ENCODE measurements at regions not wholly inside any gene's neighbourhood (a gene's known extent, or its start where the extent isn't known, plus 50 kb on each side); places are given as distances from the start of the nearest gene placed in this dataset.
"Not testable (repeated sequence)": the region's sequence is repeated elsewhere in the genome, so short reads cannot be mapped to it uniquely, and the experiment has no call there.

GRCh38 chr2:226283796-226284195 is 515.8 kb downstream of the IRS1 start:
- no peaks in the 10 kb centered on the region for H3K27me3 ChIP-seq (ENCODE audit: control insufficient read depth, insufficient read depth, low read length)
- no peaks in the 10 kb centered on the region for H3K36me3 ChIP-seq (ENCODE audit: control insufficient read depth, insufficient read depth, low read length)

GRCh38 chr2:226282151-226282550 is 517.5 kb downstream of the IRS1 start:
- H3K27me3 ChIP-seq (ENCODE audit: control insufficient read depth, insufficient read depth, low read length): no peaks in the 10 kb centered on the region
- no peak for DNase-seq (ENCODE audit: low read depth)
- H3K36me3 ChIP-seq (ENCODE audit: control insufficient read depth, insufficient read depth, low read length): no peaks in the 10 kb centered on the region
- H3K4me3 ChIP-seq (ENCODE audit: low read depth, low read length): no peak overlapping the region
- no peak for TF ChIP-seq CTCF (IDR thresholded peaks at IDR 0.05; ENCODE audit: insufficient read depth, low read length, poor library complexity, severe bottlenecking)

More at GRCh38 chr2:226283796-226284195, 515.8 kb downstream of the IRS1 start:
- DNase-seq (ENCODE audit: low read depth): no peak
- no peak for TF ChIP-seq CTCF (IDR thresholded peaks at IDR 0.05; ENCODE audit: insufficient read depth, low read length, poor library complexity, severe bottlenecking)
- no peak overlapping the region for H3K4me3 ChIP-seq (ENCODE audit: low read depth, low read length)

GRCh38 chr2:226280136-226280535 is 519.5 kb downstream of the IRS1 start:
- not testable (repeated sequence) for H3K27me3 ChIP-seq (ENCODE audit: control insufficient read depth, insufficient read depth, low read length); H3K4me3 ChIP-seq (ENCODE audit: low read depth, low read length); DNase-seq (ENCODE audit: low read depth); H3K36me3 ChIP-seq (ENCODE audit: control insufficient read depth, insufficient read depth, low read length)

GRCh38 chr2:226275215-226275614 is 524.4 kb downstream of the IRS1 start:
- no peaks in the 10 kb centered on the region for H3K27me3 ChIP-seq (ENCODE audit: control insufficient read depth, insufficient read depth, low read length)
- H3K36me3 ChIP-seq (ENCODE audit: control insufficient read depth, insufficient read depth, low read length): no peaks in the 10 kb centered on the region
- DNase-seq (ENCODE audit: low read depth): no peak
- no peak for TF ChIP-seq CTCF (IDR thresholded peaks at IDR 0.05; ENCODE audit: insufficient read depth, low read length, poor library complexity, severe bottlenecking)
- no peak overlapping the region for H3K4me3 ChIP-seq (ENCODE audit: low read depth, low read length)

- no peak for DNase-seq (ENCODE audit: low read depth)
- TF ChIP-seq CTCF (IDR thresholded peaks at IDR 0.05; ENCODE audit: insufficient read depth, low read length, poor library complexity, severe bottlenecking): no peak
- Histone ChIP-seq H3K4me3 (ENCODE audit: low read depth, low read length) (no peak overlapping the region), H3K36me3 (ENCODE audit: control insufficient read depth, insufficient read depth, low read length) (no peaks in the 10 kb centered on the region), H3K27me3 (ENCODE audit: control insufficient read depth, insufficient read depth, low read length) (no peaks in the 10 kb centered on the region)
These were observed 525.5 kb downstream of the IRS1 start for GRCh38 chr2:226274143-226274542.

- H3K4me3 ChIP-seq (ENCODE audit: low read depth, low read length): no peak overlapping the region
- TF ChIP-seq CTCF (IDR thresholded peaks at IDR 0.05; ENCODE audit: insufficient read depth, low read length, poor library complexity, severe bottlenecking): no peak
- no peaks in the 10 kb centered on the region for H3K27me3 ChIP-seq (ENCODE audit: control insufficient read depth, insufficient read depth, low read length)
- H3K36me3 ChIP-seq (ENCODE audit: control insufficient read depth, insufficient read depth, low read length): no peaks in the 10 kb centered on the region
- no peak for DNase-seq (ENCODE audit: low read depth)
These were observed 526.2 kb downstream of the IRS1 start for GRCh38 chr2:226273440-226273839.

Measured in kidney epithelial cell (primary cell).